GM12878 (cell line): ENCODE measurements at regions not wholly inside any gene's neighbourhood (a gene's known extent, or its start where the extent isn't known, plus 50 kb on each side); places are given as distances from the start of the nearest gene placed in this dataset.

Source experiments
- ATAC-seq: fragments of 200-7000 bp; cut with Tn5 transposase; 3 replicates; pipeline ENCODE4 v1.9.1; 2020; ENCODE audit warnings: mild to moderate bottlenecking, moderate library complexity
- BruUV-seq: library from RNA; stranded (reverse); fragments of 400-500 nt; replicated peaks from 2 replicates; lab custom pipeline; 2021; lab: Mats Ljungman, UMichigan
- CTCF ChIA-PET: fragments of 300-600 bp; sonication (Branson Sonifier 250); formaldehyde crosslinking; extraction: SDS; loops from one replicate; lab custom pipeline; 2021; ENCODE audit warnings: inconsistent platforms; lab: Yijun Ruan, JAX
- POLR2A ChIA-PET: fragments of 350-600 bp; formaldehyde crosslinking; extraction: SDS; loops from one replicate; lab custom pipeline; 2021; ENCODE audit warnings: inconsistent platforms; lab: Charles Lee
- RAD21 ChIA-PET: fragments of 300-600 bp; sonication (Branson Sonifier 250); formaldehyde crosslinking; loops from one replicate; lab custom pipeline; 2023; ENCODE audit warnings: antibody characterized with exemption; ENCODE audit not compliant: unreplicated experiment; lab: Charles Lee
- SMC1A ChIA-PET: fragments of 300-600 bp; sonication (Branson Sonifier 250); formaldehyde crosslinking; loops from one replicate; lab custom pipeline; 2023; ENCODE audit not compliant: unreplicated experiment, uncharacterized antibody; lab: Charles Lee
- DNase-seq: peaks from one replicate; pipeline ENCODE4 v3.0.0-alpha.2; 2011; ENCODE audit warnings: low read depth, low spot score
- FAIRE-seq: peaks from 3 replicates; lab custom pipeline; 2011; peaks lifted over from hg19 to GRCh38; lab: Jason Lieb, UNC
- H2AFZ ChIP-seq: 2 replicates; pipeline ENCODE4 v1.6.0; 2011; ENCODE audit warnings: low read depth, low read length, control low read depth; ENCODE audit not compliant: control insufficient read depth
- H3K27ac ChIP-seq: 2 replicates; pipeline ENCODE4 v1.5.1; 2011; ENCODE audit warnings: control low read depth; ENCODE audit not compliant: control insufficient read depth, insufficient read depth
- H3K27me3 ChIP-seq, 2 experiments: replicated peaks in 1 of 2; 2 replicates each; pipeline versions ENCODE4 v1.6.0 to v1.6.1; 2011; ENCODE audit warnings: low read length in 1 of 2; ENCODE audit not compliant: control insufficient read depth in 2 of 2, insufficient read depth in 2 of 2
- H3K36me3 ChIP-seq, 2 experiments: 2 replicates each; pipeline ENCODE4 v1.5.1; 2011; ENCODE audit warnings: low read length in 1 of 2; ENCODE audit not compliant: control insufficient read depth in 2 of 2, insufficient read depth in 2 of 2
- H3K4me1 ChIP-seq: 2 replicates; pipeline ENCODE4 v1.6.1; 2011; ENCODE audit warnings: mild to moderate bottlenecking, low read length, moderate library complexity, mixed read lengths; ENCODE audit not compliant: control insufficient read depth, insufficient read depth
- H3K4me2 ChIP-seq: 2 replicates; pipeline ENCODE4 v1.6.0; 2011; ENCODE audit warnings: control low read depth; ENCODE audit not compliant: control insufficient read depth, insufficient read depth
- H3K4me3 ChIP-seq: fragments of 200-600 bp; sonication (generic); 2 replicates; pipeline ENCODE4 v1.5.1; 2016
- H3K79me2 ChIP-seq: 2 replicates; pipeline ENCODE4 v1.6.0; 2011; ENCODE audit warnings: low read length; ENCODE audit not compliant: control insufficient read depth, insufficient read depth
- H3K9ac ChIP-seq: 2 replicates; pipeline ENCODE4 v1.8.0; 2011; ENCODE audit warnings: low read length, control low read depth, mixed read lengths; ENCODE audit not compliant: control insufficient read depth, insufficient read depth
- H3K9me3 ChIP-seq: replicated peaks from 3 replicates; pipeline ENCODE4 v1.5.1; 2011; ENCODE audit warnings: mild to moderate bottlenecking, low read length; ENCODE audit not compliant: control insufficient read depth, insufficient read depth
- H4K20me1 ChIP-seq: 2 replicates; pipeline ENCODE4 v1.6.0; 2011; ENCODE audit not compliant: control insufficient read depth, insufficient read depth
- CBFB ChIP-seq: IDR thresholded peaks from 2 replicates; pipeline ENCODE4 v1.6.1; 2016; ENCODE audit warnings: antibody characterized with exemption, low read depth
- E2F8 ChIP-seq: fragments of 450-650 bp; IDR thresholded peaks from 2 replicates; pipeline ENCODE4 v1.6.1; 2018; ENCODE audit warnings: mild to moderate bottlenecking, low read depth, moderate library complexity; ENCODE audit not compliant: partially characterized antibody
- IRF4 ChIP-seq: IDR thresholded peaks from 2 replicates; pipeline ENCODE4 v1.6.1; 2011; ENCODE audit warnings: low read depth, low read length
- KDM1A ChIP-seq: fragments of 200-600 bp; sonication (generic); IDR thresholded peaks from 2 replicates; pipeline ENCODE4 v1.6.1; 2016; ENCODE audit warnings: borderline replicate concordance
- MTA2 ChIP-seq: fragments of 450-650 bp; IDR thresholded peaks from 2 replicates; pipeline ENCODE4 v1.6.1; 2016; ENCODE audit warnings: low read depth, mild to moderate bottlenecking, moderate library complexity
- NFIC ChIP-seq: IDR thresholded peaks from 2 replicates; pipeline ENCODE4 v1.6.1; 2012; ENCODE audit warnings: low read depth, mild to moderate bottlenecking, inconsistent platforms, low read length, moderate library complexity
- NKRF ChIP-seq: fragments of 450-650 bp; conservative IDR thresholded peaks from 2 replicates; pipeline ENCODE4 v1.6.1; 2017; ENCODE audit warnings: mild to moderate bottlenecking, moderate library complexity
- PAX8 ChIP-seq: fragments of 450-650 bp; IDR thresholded peaks from 2 replicates; pipeline ENCODE4 v1.6.1; 2017; ENCODE audit warnings: mild to moderate bottlenecking, moderate library complexity
- RBBP5 ChIP-seq: fragments of 200-600 bp; sonication (generic); conservative IDR thresholded peaks from 2 replicates; pipeline ENCODE4 v1.6.1; 2016
- SMAD5 ChIP-seq: IDR thresholded peaks from 2 replicates; pipeline ENCODE4 v1.6.1; 2016; ENCODE audit warnings: antibody characterized with exemption, low read depth
- STAT3 ChIP-seq: IDR thresholded peaks from 2 replicates; pipeline ENCODE4 v1.6.1; 2011; ENCODE audit warnings: low read depth, low read length, improper control_type of control experiment
- TCF12 ChIP-seq: IDR thresholded peaks from 2 replicates; pipeline ENCODE4 v1.6.1; 2011; ENCODE audit warnings: low read depth, mild to moderate bottlenecking, low read length
- ZNF24 ChIP-seq: fragments of 450-650 bp; IDR thresholded peaks from 2 replicates; pipeline ENCODE4 v1.6.1; 2017; ENCODE audit warnings: antibody characterized with exemption, mild to moderate bottlenecking
- ZNF274 ChIP-seq: IDR thresholded peaks from one replicate; pipeline ENCODE4 v1.8.0; 2011; ENCODE audit not compliant: insufficient read length, insufficient read depth
- in situ Hi-C: fragments of 300-500 bp; cut with MboI; formaldehyde crosslinking; loops from 9 replicates; pipeline ENCODE4 v1.14.3; 2018; ENCODE audit warnings: mixed read lengths
- intact Hi-C: fragments of 100-400 bp; cut with micrococcal nuclease; formaldehyde crosslinking; loops from one replicate; pipeline ENCODE4 v1.14.2; 2022; ENCODE audit not compliant: unreplicated experiment
- TF ChIP-seq, protein P1 (sequence below): IDR thresholded peaks from 2 replicates; pipeline ENCODE4 v1.6.1; 2011; ENCODE audit warnings: mild to moderate bottlenecking, low read depth, low read length, moderate library complexity; ENCODE audit not compliant: insufficient replicate concordance

GRCh38 chr12:115461401-115461800 is 777.4 kb upstream of the TBX3 start:
- no TSS peak for BruUV-seq
- RAD21 ChIA-PET: no interaction called here

More at GRCh38 chr12:115461401-115461800, 777.4 kb upstream of the TBX3 start:
- no peaks in the 10 kb centered on the region for H3K36me3 ChIP-seq
- no peak overlapping the region for H3K4me2 ChIP-seq
- H3K79me2 ChIP-seq: no peaks in the 10 kb centered on the region
- H3K4me1 ChIP-seq: no peaks in the 10 kb centered on the region
- FAIRE-seq (no peak), DNase-seq (no peak), ATAC-seq (no peak)
- H3K9ac ChIP-seq: no peak overlapping the region
- CTCF ChIA-PET: no interaction called here
- no peak overlapping the region for H2AFZ ChIP-seq
- no peaks in the 10 kb centered on the region for H4K20me1 ChIP-seq
- no peak overlapping the region for H3K27ac ChIP-seq
- SMC1A ChIA-PET: interaction anchor here (0.6 to 1.1 kb wide), 2 partner anchors 127 to 255 kb away, joined by 3 read pairs; no protein-coding TSS in a partner anchor
- H3K27me3 ChIP-seq: no peaks in the 10 kb centered on the region
- no peak overlapping the region for H3K4me3 ChIP-seq
- intact Hi-C loops (no loop called here), in situ Hi-C loops (no loop called here)
- POLR2A ChIA-PET: no interaction called here
- H3K9me3 ChIP-seq: no peaks in the 10 kb centered on the region; the same call in 2 of the 3 replicates
- TF ChIP-seq NKRF (no peak), CBFB (no peak), ZNF274 (no peak), PAX8 (no peak), RBBP5 (no peak), STAT3 (no peak), IRF4 (no peak), KDM1A (no peak), NFIC (no peak), TCF12 (no peak), SMAD5 (no peak), ZNF24 (no peak), MTA2 (no peak), E2F8 (no peak)
- TF ChIP-seq, protein P1, sequence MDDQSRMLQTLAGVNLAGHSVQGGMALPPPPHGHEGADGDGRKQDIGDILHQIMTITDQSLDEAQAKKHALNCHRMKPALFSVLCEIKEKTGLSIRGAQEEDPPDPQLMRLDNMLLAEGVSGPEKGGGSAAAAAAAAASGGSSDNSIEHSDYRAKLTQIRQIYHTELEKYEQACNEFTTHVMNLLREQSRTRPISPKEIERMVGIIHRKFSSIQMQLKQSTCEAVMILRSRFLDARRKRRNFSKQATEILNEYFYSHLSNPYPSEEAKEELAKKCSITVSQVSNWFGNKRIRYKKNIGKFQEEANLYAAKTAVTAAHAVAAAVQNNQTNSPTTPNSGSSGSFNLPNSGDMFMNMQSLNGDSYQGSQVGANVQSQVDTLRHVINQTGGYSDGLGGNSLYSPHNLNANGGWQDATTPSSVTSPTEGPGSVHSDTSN: no peak
